Transverse colon (tissue), 4 donors: ENCODE measurements at regions not wholly inside any gene's neighbourhood (a gene's known extent, or its start where the extent isn't known, plus 50 kb on each side); places are given as distances from the start of the nearest gene placed in this dataset.

Experiments
- EP300 ChIP-seq: sonication (generic); formaldehyde crosslinking; IDR thresholded peaks from one replicate; pipeline ENCODE4 v1.6.1; 2017; ENCODE audit warnings: antibody characterized with exemption, low read depth
- POLR2A ChIP-seq: fragments of 450-650 bp; IDR thresholded peaks from one replicate; pipeline ENCODE4 v1.6.1; 2016; ENCODE audit warnings: antibody characterized with exemption, mild to moderate bottlenecking, moderate library complexity
- POLR2AphosphoS5 ChIP-seq, 3 donors: sonication (generic); formaldehyde crosslinking; IDR thresholded peaks; one replicate each; pipeline ENCODE4 v1.6.1; 2016; ENCODE audit warnings: antibody characterized with exemption in 3 of 3
- TF ChIP-seq, protein P1 (sequence below), 5 experiments: fragments of 200-600 bp in 3 of 5; fragments of 450-650 bp in 2 of 5; sonication (generic) in 3 of 5; IDR thresholded peaks; 1 replicate in 2 of 5; 2 replicates in 3 of 5; pipeline ENCODE4 v1.5.1; 2016 to 2017; ENCODE audit warnings: antibody characterized with exemption in 5 of 5, inconsistent platforms in 3 of 5, mild to moderate bottlenecking in 2 of 5, moderate library complexity in 1 of 5

DNA sequence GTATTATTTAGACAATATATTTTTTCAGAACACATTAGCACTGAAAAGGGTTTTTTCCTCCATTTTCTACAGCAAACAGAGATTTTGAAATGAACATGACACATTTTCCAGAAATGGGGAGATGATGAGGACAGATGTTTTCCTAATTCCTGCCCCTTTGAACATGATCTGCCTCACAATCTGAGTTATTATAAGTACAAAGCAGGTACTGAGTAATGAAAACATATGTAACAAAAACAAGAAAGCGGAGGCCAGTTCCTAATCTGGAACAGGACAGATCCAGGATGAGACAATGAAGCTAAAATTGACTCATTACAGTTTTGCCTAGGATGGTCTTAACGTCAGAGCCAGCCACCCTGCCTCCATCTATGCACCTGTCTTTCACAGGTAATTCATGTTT, 642.8 kb upstream of the NR2F2 start:
- TF ChIP-seq, protein P1, sequence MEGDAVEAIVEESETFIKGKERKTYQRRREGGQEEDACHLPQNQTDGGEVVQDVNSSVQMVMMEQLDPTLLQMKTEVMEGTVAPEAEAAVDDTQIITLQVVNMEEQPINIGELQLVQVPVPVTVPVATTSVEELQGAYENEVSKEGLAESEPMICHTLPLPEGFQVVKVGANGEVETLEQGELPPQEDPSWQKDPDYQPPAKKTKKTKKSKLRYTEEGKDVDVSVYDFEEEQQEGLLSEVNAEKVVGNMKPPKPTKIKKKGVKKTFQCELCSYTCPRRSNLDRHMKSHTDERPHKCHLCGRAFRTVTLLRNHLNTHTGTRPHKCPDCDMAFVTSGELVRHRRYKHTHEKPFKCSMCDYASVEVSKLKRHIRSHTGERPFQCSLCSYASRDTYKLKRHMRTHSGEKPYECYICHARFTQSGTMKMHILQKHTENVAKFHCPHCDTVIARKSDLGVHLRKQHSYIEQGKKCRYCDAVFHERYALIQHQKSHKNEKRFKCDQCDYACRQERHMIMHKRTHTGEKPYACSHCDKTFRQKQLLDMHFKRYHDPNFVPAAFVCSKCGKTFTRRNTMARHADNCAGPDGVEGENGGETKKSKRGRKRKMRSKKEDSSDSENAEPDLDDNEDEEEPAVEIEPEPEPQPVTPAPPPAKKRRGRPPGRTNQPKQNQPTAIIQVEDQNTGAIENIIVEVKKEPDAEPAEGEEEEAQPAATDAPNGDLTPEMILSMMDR (IDR thresholded peaks at IDR 0.05): no peak
- TF ChIP-seq POLR2A (no peak), POLR2AphosphoS5 (IDR thresholded peaks at IDR 0.05) (no peak), EP300 (no peak)
